Trophoblast cell (in vitro differentiated cells and primary cell): ENCODE measurements at regions not wholly inside any gene's neighbourhood (a gene's known extent, or its start where the extent isn't known, plus 50 kb on each side); places are given as distances from the start of the nearest gene placed in this dataset.

Experiments used
- DNase-seq, 2 donors: peaks; one replicate each; pipeline ENCODE4 v3.0.0-alpha.2; 2016
- H2AFZ ChIP-seq: 2 replicates; pipeline ENCODE4 v1.6.1; 2013; ENCODE audit warnings: low read length, moderate library complexity, mild to moderate bottlenecking; ENCODE audit not compliant: insufficient read depth, poor library complexity
- H2AK5ac ChIP-seq: 2 replicates; pipeline ENCODE4 v1.6.1; 2013; ENCODE audit warnings: mild to moderate bottlenecking, low read length
- H2BK120ac ChIP-seq: 2 replicates; pipeline ENCODE4 v1.6.1; 2013; ENCODE audit warnings: low read length, mild to moderate bottlenecking, moderate library complexity; ENCODE audit not compliant: insufficient read depth, poor library complexity
- H2BK12ac ChIP-seq: 2 replicates; pipeline ENCODE4 v1.6.1; 2013; ENCODE audit warnings: mild to moderate bottlenecking, low read length, moderate library complexity
- H2BK5ac ChIP-seq: 2 replicates; pipeline ENCODE4 v1.6.1; 2013; ENCODE audit warnings: low read length, low read depth, moderate library complexity, mild to moderate bottlenecking; ENCODE audit not compliant: poor library complexity
- H3K14ac ChIP-seq: 2 replicates; pipeline ENCODE4 v1.6.1; 2013; ENCODE audit warnings: mild to moderate bottlenecking, low read length
- H3K18ac ChIP-seq: 2 replicates; pipeline ENCODE4 v1.6.1; 2013; ENCODE audit warnings: mild to moderate bottlenecking, low read length
- H3K23ac ChIP-seq: 2 replicates; pipeline ENCODE4 v1.6.1; 2013; ENCODE audit warnings: low read length
- H3K27ac ChIP-seq: 2 replicates; pipeline ENCODE4 v1.5.1; 2013; ENCODE audit warnings: low read depth, mild to moderate bottlenecking, inconsistent platforms, low read length, moderate library complexity
- H3K27me3 ChIP-seq: 2 replicates; pipeline ENCODE4 v1.6.1; 2013; ENCODE audit warnings: inconsistent platforms, mild to moderate bottlenecking, low read length, moderate library complexity; ENCODE audit not compliant: insufficient read depth
- H3K36me3 ChIP-seq, 2 experiments: 1 replicate in 1 of 2; 2 replicates in 1 of 2; pipeline ENCODE4 v1.6.1; 2013; ENCODE audit warnings: low read length in 2 of 2, mild to moderate bottlenecking in 2 of 2, moderate library complexity in 1 of 2; ENCODE audit not compliant: insufficient read depth in 2 of 2, control insufficient read depth in 1 of 2
- H3K4ac ChIP-seq: 2 replicates; pipeline ENCODE4 v1.6.1; 2013; ENCODE audit warnings: low read depth, mild to moderate bottlenecking, low read length, moderate library complexity
- H3K4me1 ChIP-seq, 2 experiments: 1 replicate in 1 of 2; 2 replicates in 1 of 2; pipeline ENCODE4 v1.6.1; 2013; ENCODE audit warnings: low read length in 2 of 2, mild to moderate bottlenecking in 2 of 2, moderate library complexity in 1 of 2; ENCODE audit not compliant: insufficient read depth in 2 of 2, control insufficient read depth in 1 of 2
- H3K4me2 ChIP-seq: 2 replicates; pipeline ENCODE4 v1.6.1; 2013; ENCODE audit warnings: inconsistent platforms, mild to moderate bottlenecking, low read length, moderate library complexity
- H3K4me3 ChIP-seq: 2 replicates; pipeline ENCODE4 v1.5.1; 2013; ENCODE audit warnings: mild to moderate bottlenecking, low read depth, low read length, inconsistent platforms
- H3K79me1 ChIP-seq: one replicate; pipeline ENCODE4 v1.6.1; 2013; ENCODE audit warnings: low read length
- H3K79me2 ChIP-seq: 2 replicates; pipeline ENCODE4 v1.6.1; 2013; ENCODE audit warnings: low read length, mild to moderate bottlenecking; ENCODE audit not compliant: control insufficient read depth, insufficient read depth, poor library complexity
- H3K9ac ChIP-seq: 2 replicates; pipeline ENCODE4 v1.6.1; 2013; ENCODE audit warnings: mild to moderate bottlenecking, low read length
- H3K9me3 ChIP-seq: 2 replicates; pipeline ENCODE4 v1.6.1; 2013; ENCODE audit warnings: low read depth, mild to moderate bottlenecking, control low read depth, inconsistent platforms, low read length; ENCODE audit not compliant: insufficient read depth
- H4K12ac ChIP-seq: 2 replicates; pipeline ENCODE4 v1.6.1; 2013; ENCODE audit warnings: low read depth, mild to moderate bottlenecking, low read length, moderate library complexity
- H4K8ac ChIP-seq: 2 replicates; pipeline ENCODE4 v1.6.1; 2013; ENCODE audit warnings: low read depth, mild to moderate bottlenecking, low read length, moderate library complexity
- H4K91ac ChIP-seq: one replicate; pipeline ENCODE4 v1.6.1; 2013; ENCODE audit warnings: low read depth, mild to moderate bottlenecking, low read length, moderate library complexity
- WGBS: extraction: QIAGEN DNeasy Blood & Tissue Kit; methylation state at CpG from one replicate; pipeline ENCODE4 v1.1.7; 2013; ENCODE audit warnings: missing lambda C conversion rate; ENCODE audit not compliant: insufficient read length, insufficient coverage; ENCODE audit errors: extremely low coverage; 5-methylcytosine and 5-hydroxymethylcytosine counted together

DNA sequence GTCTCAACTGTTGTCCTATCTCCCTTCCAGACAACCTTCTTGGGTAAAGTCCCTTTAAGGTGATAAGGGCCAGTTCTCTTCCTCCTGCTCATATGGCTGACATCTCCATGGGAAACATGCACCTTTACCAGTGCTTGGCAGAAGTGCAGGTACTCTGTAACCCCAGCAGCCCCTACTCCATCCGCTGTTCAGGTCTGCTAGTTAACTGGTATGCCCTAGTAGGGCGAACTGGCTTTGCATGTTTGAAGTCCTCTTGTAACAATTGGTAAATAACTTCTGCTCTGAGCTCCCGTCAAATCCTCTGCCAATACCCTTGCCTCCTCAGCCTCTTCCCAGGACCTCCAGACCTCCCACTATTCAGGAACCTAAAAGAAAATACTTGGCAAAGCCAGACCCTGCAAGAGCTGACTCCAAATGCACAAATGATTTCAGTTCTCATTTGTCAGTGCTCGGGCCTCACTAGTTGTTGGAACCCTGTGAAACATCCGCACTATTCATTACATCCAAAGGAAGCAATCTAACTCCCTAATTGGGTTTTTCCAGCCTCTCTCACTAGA, 703.7 kb downstream of the MAFB start:
- Histone ChIP-seq H3K4me3 (no peak overlapping the region), H3K36me3 (no peaks in the 10 kb centered on the region), H3K18ac (peak overlapping the region; percentile 86), H3K23ac (no peak overlapping the region), H3K9ac (no peak overlapping the region), H3K14ac (peak overlapping the region; percentile 61), H3K4ac (peak overlapping the region; percentile 70), H3K4me1 (peaks cover 9 to 21% of the 10 kb centered on the region in 2 experiments), H2AFZ (peak overlapping the region; percentile 39), H2BK12ac (peak overlapping the region; percentile 95), H3K9me3 (no peaks in the 10 kb centered on the region), H4K91ac (peak overlapping the region; percentile 96), H4K12ac (peak overlapping the region; percentile 43), H3K79me1 (peaks cover 25% of the 10 kb centered on the region), H2BK5ac (peak overlapping the region; percentile 78), H4K8ac (peak overlapping the region; percentile 71), H3K27me3 (no peaks in the 10 kb centered on the region), H3K27ac (peak overlapping the region; percentile 96), H2BK120ac (peak overlapping the region; percentile 89), H3K4me2 (peak overlapping the region; percentile 1), H3K79me2 (peaks cover 2% of the 10 kb centered on the region), H2AK5ac (peak overlapping the region; percentile 71)
- DNase-seq = no peak
- WGBS = no CpG with 5 or more reads among the region's 5 CpGs

GRCh38 chr20:39983655-39984054, 705.4 kb downstream of the MAFB start:
- Histone ChIP-seq H2AFZ (no peak overlapping the region), H3K4me3 (no peak overlapping the region), H2BK120ac (no peak overlapping the region), H4K8ac (no peak overlapping the region), H3K9ac (no peak overlapping the region), H2AK5ac (no peak overlapping the region), H3K14ac (peak overlapping the region; percentile 62), H3K36me3 (no peaks in the 10 kb centered on the region), H3K79me1 (peaks cover 23% of the 10 kb centered on the region), H3K4ac (no peak overlapping the region), H4K91ac (no peak overlapping the region), H3K79me2 (peaks cover 2% of the 10 kb centered on the region), H3K4me1 (peaks cover 9 to 21% of the 10 kb centered on the region in 2 experiments), H2BK12ac (peak overlapping the region; percentile 93), H4K12ac (no peak overlapping the region), H3K27ac (no peak overlapping the region), H3K18ac (no peak overlapping the region), H3K27me3 (no peaks in the 10 kb centered on the region), H3K4me2 (no peak overlapping the region), H2BK5ac (no peak overlapping the region), H3K23ac (no peak overlapping the region), H3K9me3 (no peaks in the 10 kb centered on the region)
- DNase-seq = peak in 1 of 2 donors; percentile 21
- WGBS = no CpG with 5 or more reads among the region's 1 CpG

DNA sequence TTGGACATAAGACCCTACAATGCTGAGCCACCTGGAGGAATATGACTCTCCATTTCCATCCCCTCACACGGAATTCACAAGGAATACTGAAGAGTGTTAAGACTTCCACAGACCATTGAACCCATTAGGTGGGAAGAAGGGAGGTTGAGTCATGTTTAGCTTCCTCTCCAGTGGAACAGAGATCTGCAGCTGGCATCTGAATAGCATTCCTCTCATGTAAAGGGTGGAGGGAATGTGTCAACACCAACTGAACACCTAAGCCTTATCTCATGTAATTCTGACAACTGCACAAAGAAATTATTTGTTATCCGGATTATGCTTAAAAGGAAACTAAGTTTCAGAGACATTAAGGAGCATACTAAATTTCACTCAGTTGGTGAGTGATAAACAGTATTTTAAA, 705.9 kb downstream of the MAFB start:
- Histone ChIP-seq H3K4me2 (no peak overlapping the region), H3K79me1 (peaks cover 22% of the 10 kb centered on the region), H3K4me3 (no peak overlapping the region), H4K91ac (no peak overlapping the region), H3K18ac (no peak overlapping the region), H2AK5ac (no peak overlapping the region), H3K9ac (no peak overlapping the region), H3K79me2 (peaks cover 2% of the 10 kb centered on the region), H3K27me3 (no peaks in the 10 kb centered on the region), H2BK12ac (peak overlapping the region; percentile 12), H3K14ac (no peak overlapping the region), H3K23ac (no peak overlapping the region), H3K27ac (no peak overlapping the region), H3K36me3 (no peaks in the 10 kb centered on the region), H2BK5ac (no peak overlapping the region), H3K4me1 (peaks cover 9 to 21% of the 10 kb centered on the region in 2 experiments), H2AFZ (no peak overlapping the region), H4K8ac (no peak overlapping the region), H2BK120ac (no peak overlapping the region), H3K4ac (no peak overlapping the region), H3K9me3 (no peaks in the 10 kb centered on the region), H4K12ac (no peak overlapping the region)
- peak in 1 of 2 donors; percentile 12 for DNase-seq
- WGBS = no CpG with 5 or more reads among the region's 2 CpGs

DNA sequence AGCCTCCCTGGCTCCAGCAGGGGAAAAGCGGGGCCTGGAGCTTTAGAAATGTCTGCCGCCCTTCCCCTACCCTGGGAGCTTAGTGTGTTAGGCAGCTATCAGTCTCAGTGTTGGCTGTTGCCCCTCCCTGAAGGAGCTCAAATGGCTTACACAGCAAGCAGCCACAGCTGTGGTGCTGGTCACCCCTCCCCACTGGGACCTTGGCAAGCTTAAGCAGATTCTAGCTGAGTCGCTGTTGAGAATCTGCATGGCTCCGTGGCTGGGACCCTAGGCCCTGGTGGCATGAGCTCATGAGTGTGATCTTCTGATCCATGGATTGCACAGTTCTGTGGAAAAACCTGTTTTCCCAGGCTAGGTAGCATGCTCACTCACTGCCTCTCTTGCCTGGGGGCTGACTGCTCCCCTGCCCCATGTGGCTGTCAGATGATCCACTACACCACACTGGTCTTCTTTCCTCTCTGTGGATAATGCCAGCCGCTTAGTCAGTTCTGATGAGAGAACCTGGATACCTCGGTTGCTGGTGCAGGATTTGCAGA, 714.0 kb downstream of the MAFB start:
- H3K4ac ChIP-seq = no peak overlapping the region
- H3K79me2 ChIP-seq = no peaks in the 10 kb centered on the region
- H3K14ac ChIP-seq = peak overlapping the region; percentile 11
- peaks cover 10% of the 10 kb centered on the region in 2 experiments for H3K4me1 ChIP-seq
- H3K4me3 ChIP-seq = no peak overlapping the region
- no peak overlapping the region for H2AK5ac ChIP-seq
- H3K9me3 ChIP-seq = no peaks in the 10 kb centered on the region
- peak overlapping the region; percentile 16 for H3K18ac ChIP-seq
- peak overlapping the region; percentile 46 for H4K91ac ChIP-seq
- H4K8ac ChIP-seq = no peak overlapping the region
- peak overlapping the region; percentile 29 for H2BK120ac ChIP-seq
- H2BK5ac ChIP-seq = peak overlapping the region; percentile 8
- H3K4me2 ChIP-seq = no peak overlapping the region
- no peak overlapping the region for H3K27ac ChIP-seq
- WGBS = no CpG with 5 or more reads among the region's 6 CpGs
- H4K12ac ChIP-seq = no peak overlapping the region
- H3K23ac ChIP-seq = no peak overlapping the region
- no peak overlapping the region for H2AFZ ChIP-seq
- H3K36me3 ChIP-seq = peaks cover 0 to 2% of the 10 kb centered on the region in 2 experiments
- peaks cover 4% of the 10 kb centered on the region for H3K79me1 ChIP-seq
- peak overlapping the region; percentile 11 for H2BK12ac ChIP-seq
- DNase-seq = peak in 1 of 2 donors; percentile 2
- H3K9ac ChIP-seq = no peak overlapping the region
- no peaks in the 10 kb centered on the region for H3K27me3 ChIP-seq
